MM.1S (cell line): ENCODE measurements at regions not wholly inside any gene's neighbourhood (a gene's known extent, or its start where the extent isn't known, plus 50 kb on each side); places are given as distances from the start of the nearest gene placed in this dataset.

Source experiments
- DNase-seq: peaks from one replicate; pipeline ENCODE4 v3.0.0-alpha.2; 2015
- H2AFZ ChIP-seq: fragments of 300-600 bp; sonication (generic); 2 replicates; pipeline ENCODE4 v1.6.0; 2016; ENCODE audit warnings: antibody characterized with exemption, low read length
- H3F3A ChIP-seq: fragments of 300-600 bp; sonication (generic); 2 replicates; pipeline ENCODE4 v1.6.1; 2016; ENCODE audit warnings: mild to moderate bottlenecking, antibody characterized with exemption, low read length, moderate library complexity, mixed read lengths; ENCODE audit not compliant: insufficient read depth
- H3K27ac ChIP-seq: fragments of 300-600 bp; sonication (generic); 2 replicates; pipeline ENCODE4 v1.5.1; 2016; ENCODE audit warnings: mild to moderate bottlenecking, low read length
- H3K27me3 ChIP-seq: fragments of 300-600 bp; sonication (generic); replicated peaks from 2 replicates; pipeline ENCODE4 v1.6.0; 2016; ENCODE audit warnings: low read length; ENCODE audit not compliant: insufficient read depth
- H3K36me3 ChIP-seq: fragments of 300-600 bp; sonication (generic); replicated peaks from 2 replicates; pipeline ENCODE4 v1.6.1; 2016; ENCODE audit warnings: mild to moderate bottlenecking, low read length, mixed read lengths; ENCODE audit not compliant: insufficient read depth
- H3K4me1 ChIP-seq: fragments of 300-600 bp; sonication (generic); 2 replicates; pipeline ENCODE4 v1.6.1; 2016; ENCODE audit warnings: low read length, mixed read lengths
- H3K4me2 ChIP-seq: fragments of 300-600 bp; sonication (generic); 2 replicates; pipeline ENCODE4 v1.6.0; 2016; ENCODE audit warnings: low read depth, low read length
- H3K4me3 ChIP-seq: fragments of 300-600 bp; sonication (generic); 2 replicates; pipeline ENCODE4 v1.5.1; 2016; ENCODE audit warnings: low read length, mixed read lengths
- H3K79me2 ChIP-seq: fragments of 300-600 bp; sonication (generic); 2 replicates; pipeline ENCODE4 v1.6.1; 2016; ENCODE audit warnings: mixed run types, low read length, mixed read lengths
- H3K9ac ChIP-seq: fragments of 300-600 bp; sonication (generic); 2 replicates; pipeline ENCODE4 v1.6.1; 2016; ENCODE audit warnings: low read length, mixed read lengths
- H3K9me2 ChIP-seq: fragments of 300-600 bp; sonication (generic); replicated peaks from 2 replicates; pipeline ENCODE4 v1.6.1; 2016; ENCODE audit warnings: mild to moderate bottlenecking, low read length, mixed read lengths; ENCODE audit not compliant: insufficient read depth
- H3K9me3 ChIP-seq: fragments of 300-600 bp; sonication (generic); replicated peaks from 2 replicates; pipeline ENCODE4 v1.6.1; 2016; ENCODE audit warnings: mild to moderate bottlenecking, low read length, mixed read lengths; ENCODE audit not compliant: insufficient read depth
- H4K20me1 ChIP-seq: fragments of 300-600 bp; sonication (generic); 2 replicates; pipeline ENCODE4 v1.6.1; 2016; ENCODE audit warnings: mild to moderate bottlenecking, low read length, moderate library complexity, mixed read lengths; ENCODE audit not compliant: insufficient read depth
- EZH2 ChIP-seq: fragments of 300-600 bp; sonication (generic); optimal IDR thresholded peaks from 2 replicates; pipeline ENCODE3; 2017; ENCODE audit warnings: low read depth, mild to moderate bottlenecking, antibody characterized with exemption, low read length, mixed read lengths
- EZH2phosphoT487 ChIP-seq: fragments of 300-600 bp; sonication (generic); IDR thresholded peaks from 2 replicates; pipeline ENCODE4 v1.6.1; 2018; ENCODE audit warnings: antibody characterized with exemption, low read length
- TF ChIP-seq, protein P1 (sequence below): fragments of 300-600 bp; sonication (generic); IDR thresholded peaks from 2 replicates; pipeline ENCODE4 v1.5.1; 2016; ENCODE audit warnings: antibody characterized with exemption, low read length, mixed read lengths

DNA sequence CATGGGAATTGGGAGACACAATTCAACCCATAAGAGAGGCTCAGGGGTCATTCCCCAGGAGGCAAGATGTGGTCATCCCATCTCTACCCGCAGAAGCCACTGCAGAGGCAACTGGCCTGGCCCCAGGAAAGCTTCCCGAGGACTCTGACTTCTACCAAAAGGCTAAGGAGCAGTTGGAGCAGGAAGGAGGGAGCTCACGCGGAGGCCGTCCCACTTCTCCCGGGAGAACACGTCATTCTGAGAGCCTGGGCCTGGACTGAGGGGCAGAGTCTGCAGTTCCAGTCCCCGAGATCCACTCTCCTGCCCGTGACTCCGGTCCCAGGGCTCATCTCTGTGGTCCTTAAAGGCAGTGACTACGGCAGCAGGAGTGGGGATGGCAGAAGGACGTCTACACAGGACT is 69.0 kb upstream of the TAF1B start:
- Histone ChIP-seq H3K36me3 (no peaks in the 10 kb centered on the region), H3F3A (no peaks in the 10 kb centered on the region), H3K4me1 (no peaks in the 10 kb centered on the region), H4K20me1 (no peaks in the 10 kb centered on the region), H3K9me3 (no peaks in the 10 kb centered on the region), H3K9me2 (no peaks in the 10 kb centered on the region), H3K9ac (no peak overlapping the region), H3K27ac (no peak overlapping the region), H3K27me3 (peaks cover 19% of the 10 kb centered on the region), H2AFZ (no peak overlapping the region), H3K4me3 (no peak overlapping the region), H3K79me2 (no peaks in the 10 kb centered on the region), H3K4me2 (no peak overlapping the region)
- no peak for TF ChIP-seq EZH2phosphoT487
- TF ChIP-seq, protein P1, sequence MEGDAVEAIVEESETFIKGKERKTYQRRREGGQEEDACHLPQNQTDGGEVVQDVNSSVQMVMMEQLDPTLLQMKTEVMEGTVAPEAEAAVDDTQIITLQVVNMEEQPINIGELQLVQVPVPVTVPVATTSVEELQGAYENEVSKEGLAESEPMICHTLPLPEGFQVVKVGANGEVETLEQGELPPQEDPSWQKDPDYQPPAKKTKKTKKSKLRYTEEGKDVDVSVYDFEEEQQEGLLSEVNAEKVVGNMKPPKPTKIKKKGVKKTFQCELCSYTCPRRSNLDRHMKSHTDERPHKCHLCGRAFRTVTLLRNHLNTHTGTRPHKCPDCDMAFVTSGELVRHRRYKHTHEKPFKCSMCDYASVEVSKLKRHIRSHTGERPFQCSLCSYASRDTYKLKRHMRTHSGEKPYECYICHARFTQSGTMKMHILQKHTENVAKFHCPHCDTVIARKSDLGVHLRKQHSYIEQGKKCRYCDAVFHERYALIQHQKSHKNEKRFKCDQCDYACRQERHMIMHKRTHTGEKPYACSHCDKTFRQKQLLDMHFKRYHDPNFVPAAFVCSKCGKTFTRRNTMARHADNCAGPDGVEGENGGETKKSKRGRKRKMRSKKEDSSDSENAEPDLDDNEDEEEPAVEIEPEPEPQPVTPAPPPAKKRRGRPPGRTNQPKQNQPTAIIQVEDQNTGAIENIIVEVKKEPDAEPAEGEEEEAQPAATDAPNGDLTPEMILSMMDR: no peak
- TF ChIP-seq EZH2: no peak
- no peak for DNase-seq

DNA sequence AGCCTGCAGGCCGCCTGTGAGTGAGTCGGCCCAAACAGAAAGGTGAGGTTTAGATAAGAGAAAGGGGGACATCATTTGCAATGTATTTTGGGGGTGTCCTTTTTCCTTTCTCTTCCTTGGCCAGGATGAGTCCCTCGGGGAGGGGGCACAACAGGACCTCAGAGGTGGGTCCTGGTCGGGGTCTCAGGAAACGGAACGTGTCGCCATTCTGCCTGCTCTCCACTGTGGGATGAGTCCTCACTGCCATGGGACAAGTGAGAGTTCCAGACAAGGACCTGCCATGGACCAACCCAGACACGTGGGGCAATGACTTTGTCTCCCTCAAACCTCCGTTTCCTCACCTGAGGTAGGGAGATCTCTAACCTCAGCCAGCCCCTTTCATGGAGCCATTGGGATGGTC is 67.9 kb upstream of the TAF1B start:
- Histone ChIP-seq H3K9ac (no peak overlapping the region), H3K79me2 (no peaks in the 10 kb centered on the region), H4K20me1 (no peaks in the 10 kb centered on the region), H3K4me1 (peaks cover 8% of the 10 kb centered on the region), H3F3A (peaks cover 5% of the 10 kb centered on the region; the same call in 1 of the 2 replicates), H3K4me2 (no peak overlapping the region), H3K27me3 (peaks cover 19% of the 10 kb centered on the region), H3K9me3 (no peaks in the 10 kb centered on the region), H2AFZ (no peak overlapping the region), H3K9me2 (no peaks in the 10 kb centered on the region), H3K36me3 (no peaks in the 10 kb centered on the region), H3K27ac (no peak overlapping the region), H3K4me3 (no peak overlapping the region)
- DNase-seq: no peak
- TF ChIP-seq, protein P1: no peak
- TF ChIP-seq EZH2 (no peak), EZH2phosphoT487 (no peak)

DNA sequence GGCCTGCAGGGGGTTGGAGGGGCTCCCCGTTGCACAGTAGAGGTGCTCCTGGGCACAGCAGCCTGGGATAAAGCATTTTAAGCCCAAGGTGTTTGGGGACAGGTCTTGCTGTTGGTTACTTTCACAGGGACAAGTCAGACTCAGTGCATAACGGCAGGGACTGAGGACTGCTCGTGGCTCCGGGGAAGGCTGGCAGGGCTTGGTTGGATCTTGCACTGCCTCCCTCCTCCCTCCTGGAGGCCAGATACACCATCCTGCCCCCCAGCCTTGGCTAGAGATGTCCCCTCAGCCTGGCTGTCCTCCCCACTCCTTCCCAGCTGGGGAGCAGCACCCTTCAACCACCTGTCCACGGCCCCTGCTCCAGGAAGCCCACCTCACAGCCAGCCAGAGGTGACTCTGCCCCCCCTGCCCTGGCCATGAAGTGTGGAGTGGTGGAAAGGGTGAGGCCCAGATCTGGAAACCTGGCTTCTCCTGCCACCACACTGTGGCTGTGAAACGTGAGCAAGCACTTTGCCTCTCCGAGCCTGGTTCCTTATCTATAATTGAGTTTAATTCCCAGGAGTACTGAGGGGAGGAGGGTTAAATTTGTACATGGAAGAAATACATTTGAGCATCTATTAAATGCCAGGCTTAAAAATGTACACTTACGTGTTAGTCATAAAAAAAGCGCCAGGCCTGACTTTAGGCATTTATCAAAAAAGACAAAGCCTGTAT is 67.1 kb upstream of the TAF1B start:
- no peak overlapping the region for H3K4me3 ChIP-seq
- no peaks in the 10 kb centered on the region for H3K9me3 ChIP-seq
- H3K9ac ChIP-seq: no peak overlapping the region
- H3K27ac ChIP-seq: no peak overlapping the region
- peaks cover 8% of the 10 kb centered on the region for H3K4me1 ChIP-seq
- no peak for DNase-seq
- no peak overlapping the region for H3K4me2 ChIP-seq
- H4K20me1 ChIP-seq: no peaks in the 10 kb centered on the region
- TF ChIP-seq EZH2: no peak
- TF ChIP-seq EZH2phosphoT487: no peak
- TF ChIP-seq, protein P1: no peak
- H3K79me2 ChIP-seq: no peaks in the 10 kb centered on the region
- peaks cover 19% of the 10 kb centered on the region for H3K27me3 ChIP-seq
- no peak overlapping the region for H2AFZ ChIP-seq
- no peaks in the 10 kb centered on the region for H3K36me3 ChIP-seq
- H3F3A ChIP-seq: peaks cover 6% of the 10 kb centered on the region; the same call in 1 of the 2 replicates
- no peaks in the 10 kb centered on the region for H3K9me2 ChIP-seq
